MM.1S (cell line): ENCODE measurements at regions not wholly inside any gene's neighbourhood (a gene's known extent, or its start where the extent isn't known, plus 50 kb on each side); places are given as distances from the start of the nearest gene placed in this dataset.

ENCODE experiments used
- CTCF ChIP-seq: fragments of 300-600 bp; sonication (generic); IDR thresholded peaks from 2 replicates; pipeline ENCODE4 v1.5.1; 2016; ENCODE audit warnings: antibody characterized with exemption, low read length, mixed read lengths
- EZH2 ChIP-seq: fragments of 300-600 bp; sonication (generic); optimal IDR thresholded peaks from 2 replicates; pipeline ENCODE3; 2017; ENCODE audit warnings: low read depth, mild to moderate bottlenecking, antibody characterized with exemption, low read length, mixed read lengths

DNA sequence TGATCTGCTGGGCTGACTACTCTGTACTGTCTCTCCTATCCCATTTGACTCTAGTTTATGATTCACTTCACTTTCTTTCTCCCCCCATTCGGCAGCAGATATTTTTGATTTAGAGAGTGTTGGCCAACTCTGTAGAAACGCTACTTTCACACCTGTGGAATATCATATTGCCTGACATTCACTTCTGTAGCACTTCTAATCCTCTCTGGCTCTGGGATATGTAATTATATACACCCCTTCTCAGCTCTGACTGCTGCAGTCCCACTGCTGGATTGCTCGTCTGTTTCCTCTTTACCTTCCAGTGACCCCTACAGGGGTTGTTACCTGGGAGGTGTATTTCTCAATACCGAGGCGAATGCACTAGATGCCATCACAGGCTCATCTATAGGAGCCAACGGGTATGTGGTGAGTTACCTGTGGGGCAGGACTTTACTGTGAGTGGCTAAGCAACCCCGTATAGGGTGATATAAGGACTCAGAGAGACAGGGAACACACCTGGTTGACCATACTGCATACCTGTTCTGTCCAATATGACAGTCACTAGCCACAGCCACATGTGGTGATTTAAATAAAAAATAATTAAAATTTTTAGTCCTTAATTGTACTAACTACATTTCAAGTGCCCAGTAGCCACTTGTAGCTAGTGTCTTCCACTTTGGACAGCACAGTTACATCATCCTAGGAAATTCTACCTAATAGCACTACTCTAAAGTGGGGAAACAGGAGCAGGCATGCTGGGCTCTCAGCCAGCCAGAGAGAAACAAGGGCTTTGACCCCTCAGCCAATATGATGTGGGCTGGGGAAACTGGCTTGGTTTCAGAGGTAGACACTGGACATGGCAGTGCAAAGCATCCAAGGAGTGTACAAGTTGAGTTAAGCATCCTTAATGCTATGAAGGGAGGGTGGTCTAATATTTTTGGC lies 95.0 kb downstream of the C12orf75 start:
- no peak for TF ChIP-seq CTCF
- TF ChIP-seq EZH2: no peak
